Fibroblast of mammary gland (primary cell): ENCODE measurements at regions not wholly inside any gene's neighbourhood (a gene's known extent, or its start where the extent isn't known, plus 50 kb on each side); places are given as distances from the start of the nearest gene placed in this dataset.

Experiments used
- DNase-seq: peaks from one replicate; pipeline ENCODE4 v3.0.0-alpha.2; 2010; ENCODE audit warnings: low read depth
- H3K4me3 ChIP-seq: 2 replicates; pipeline ENCODE4 v1.5.1; 2011; ENCODE audit warnings: low read depth, mild to moderate bottlenecking, low read length, moderate library complexity; ENCODE audit not compliant: control insufficient read depth
- CTCF ChIP-seq: conservative IDR thresholded peaks from 2 replicates; pipeline ENCODE4 v1.5.1; 2011; ENCODE audit warnings: low read depth, low read length, inconsistent platforms; ENCODE audit not compliant: control insufficient read depth, insufficient read depth

GRCh38 chr15:79680720-79681119, 216.1 kb downstream of the MTHFS start:
- no peak for TF ChIP-seq CTCF
- H3K4me3 ChIP-seq, result no peak overlapping the region
- peak; percentile 78 for DNase-seq

- H3K4me3 ChIP-seq, result no peak overlapping the region
- TF ChIP-seq CTCF, result no peak
- peak; percentile 91 for DNase-seq
Observed at GRCh38 chr15:79682285-79682684, 214.5 kb downstream of the MTHFS start.

GRCh38 chr15:79682851-79683288, 213.9 kb downstream of the MTHFS start:
- H3K4me3 ChIP-seq, result no peak overlapping the region

GRCh38 chr15:79689030-79689429, 207.8 kb downstream of the MTHFS start:
- H3K4me3 ChIP-seq, result no peak overlapping the region
- no peak for DNase-seq
- no peak for TF ChIP-seq CTCF

More at GRCh38 chr15:79682851-79683288, 213.9 kb downstream of the MTHFS start:
- DNase-seq, result peak; percentile 54
- TF ChIP-seq CTCF, result no peak

GRCh38 chr15:79700951-79701480, 195.8 kb downstream of the MTHFS start:
- DNase-seq, result no peak
- no peak overlapping the region for H3K4me3 ChIP-seq
- no peak for TF ChIP-seq CTCF

GRCh38 chr15:79702621-79703020, 194.2 kb downstream of the MTHFS start:
- no peak for TF ChIP-seq CTCF
- DNase-seq, result no peak

GRCh38 chr15:79721256-79721655, 175.6 kb downstream of the MTHFS start:
- DNase-seq, result peak; percentile 38
- H3K4me3 ChIP-seq, result no peak overlapping the region
- TF ChIP-seq CTCF, result no peak

More at GRCh38 chr15:79702621-79703020, 194.2 kb downstream of the MTHFS start:
- H3K4me3 ChIP-seq, result no peak overlapping the region
